NCI-H1092 treated with DMSO at 0.1 percent for 48 hours (cell line): ENCODE measurements at regions not wholly inside any gene's neighbourhood (a gene's known extent, or its start where the extent isn't known, plus 50 kb on each side); places are given as distances from the start of the nearest gene placed in this dataset.

Experiments
- DNase-seq: peaks from one replicate; lab custom pipeline; 2025; lab: John Stamatoyannopoulos, UW

DNA sequence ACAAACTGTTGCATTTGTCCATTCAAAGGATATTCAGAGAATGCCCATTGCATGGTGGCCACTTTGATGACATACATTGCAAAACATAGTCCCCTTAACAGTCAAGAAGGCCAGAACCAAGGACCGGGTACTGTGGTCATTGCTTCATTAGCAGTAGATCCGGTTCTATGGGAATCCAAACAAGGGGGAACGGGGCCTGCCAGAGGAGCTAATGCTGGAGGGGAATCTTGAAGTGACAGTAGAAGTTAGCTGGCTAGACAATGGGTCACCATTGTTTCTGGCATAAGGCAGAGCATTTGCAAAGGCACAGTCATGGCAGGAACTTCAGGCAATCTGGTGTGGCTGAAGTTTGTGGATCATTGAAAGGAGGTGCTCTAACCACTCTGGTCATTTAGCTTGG lies 279.7 kb downstream of the SS18 start:
- no peak for DNase-seq

DNA sequence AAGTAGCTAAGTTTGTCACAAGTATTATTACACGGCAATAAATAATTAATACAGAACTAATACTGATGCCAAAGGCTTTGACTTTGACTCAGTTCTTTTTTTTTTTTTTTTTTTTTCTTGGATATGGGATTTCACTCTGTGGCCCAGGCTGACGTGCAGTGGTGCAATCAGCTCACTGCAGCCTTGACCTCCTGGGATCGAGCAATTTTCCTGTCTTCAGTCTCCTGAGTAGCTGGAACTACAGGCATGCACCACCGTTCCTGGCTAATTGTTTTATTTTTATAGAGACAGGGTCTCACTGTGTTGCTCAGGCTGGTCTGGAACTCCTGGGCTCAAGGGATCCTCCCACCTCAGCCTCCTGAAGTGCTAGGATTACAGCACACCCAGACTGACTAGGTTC lies 284.5 kb downstream of the SS18 start:
- DNase-seq, result no peak

DNA sequence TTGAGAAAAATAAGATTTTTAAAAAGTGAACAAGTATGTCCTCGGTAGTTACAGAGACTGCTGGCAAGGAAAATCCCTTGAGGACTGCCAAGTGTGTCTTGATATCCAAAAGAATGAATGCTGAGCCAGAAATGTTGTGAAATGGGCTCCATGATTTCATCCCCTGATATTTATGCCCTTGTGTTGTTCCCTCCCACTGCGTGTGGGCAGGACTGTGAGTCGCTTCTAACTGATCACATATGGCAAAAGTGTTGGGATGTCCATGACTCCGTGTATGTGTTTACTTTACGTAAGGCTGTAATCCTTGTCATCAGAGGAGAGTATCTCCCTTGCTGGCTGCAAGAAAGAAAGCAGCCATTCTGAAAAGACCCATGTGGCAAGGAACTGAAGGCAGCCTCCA lies 285.1 kb downstream of the SS18 start:
- DNase-seq, result no peak

DNA sequence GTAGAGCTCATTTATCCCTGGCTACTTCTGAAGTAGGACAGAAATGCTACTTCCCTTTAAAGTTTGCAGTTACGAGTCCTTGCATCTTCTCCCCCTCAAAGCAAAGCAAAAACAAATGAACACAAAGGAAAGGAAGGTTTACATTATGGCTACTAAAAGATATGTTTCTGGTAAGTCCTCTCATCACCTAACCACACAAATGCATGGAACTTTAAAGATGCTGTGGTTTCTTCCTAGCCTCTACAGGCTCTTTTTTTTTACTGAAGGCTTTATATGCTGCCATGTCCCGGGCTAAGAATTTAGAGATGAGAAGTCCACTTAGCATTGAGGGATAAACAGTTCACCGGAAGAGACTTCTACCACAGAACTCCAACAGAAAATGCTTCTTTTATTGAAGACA lies 291.2 kb downstream of the SS18 start:
- DNase-seq, result no peak

DNA sequence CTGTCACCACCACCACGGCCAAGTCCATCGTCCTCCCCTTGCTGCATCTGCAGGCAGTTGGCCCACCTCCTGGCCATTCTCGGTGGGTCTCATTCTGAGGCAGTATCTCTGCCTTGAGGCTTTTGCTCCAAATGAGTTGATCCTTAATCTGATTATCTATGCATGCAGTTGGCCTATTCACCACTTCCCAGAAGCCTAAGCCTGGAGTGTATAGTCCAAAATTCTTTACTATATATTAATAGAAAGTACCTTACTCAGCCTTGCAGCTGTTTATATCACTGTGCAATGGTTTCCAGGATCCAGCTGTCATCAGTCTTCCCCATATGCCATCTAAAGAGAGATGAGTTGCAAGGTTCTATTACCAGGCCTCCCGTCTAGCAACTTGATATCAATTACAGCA lies 292.4 kb downstream of the SS18 start:
- no peak for DNase-seq

DNA sequence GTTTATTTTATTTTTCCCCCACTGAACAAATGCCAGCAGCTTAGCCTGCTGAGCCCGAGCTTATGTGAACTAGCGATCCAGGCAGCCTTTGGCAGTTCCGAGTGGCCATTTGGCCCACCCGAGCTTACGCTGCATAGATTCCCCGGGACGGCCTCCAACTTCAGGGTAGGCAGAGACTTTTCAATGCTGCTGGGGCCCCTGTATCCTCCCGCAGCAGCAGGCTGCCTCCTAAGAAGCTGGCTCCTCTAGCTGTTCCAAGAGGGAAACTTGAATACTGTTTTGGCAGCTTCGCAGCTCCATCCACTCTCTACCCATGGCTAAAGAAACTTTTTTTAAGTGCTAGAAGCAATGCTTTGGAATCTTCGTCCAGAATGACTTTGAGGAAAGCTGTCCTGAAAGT lies 295.2 kb downstream of the SS18 start:
- no peak for DNase-seq

DNA sequence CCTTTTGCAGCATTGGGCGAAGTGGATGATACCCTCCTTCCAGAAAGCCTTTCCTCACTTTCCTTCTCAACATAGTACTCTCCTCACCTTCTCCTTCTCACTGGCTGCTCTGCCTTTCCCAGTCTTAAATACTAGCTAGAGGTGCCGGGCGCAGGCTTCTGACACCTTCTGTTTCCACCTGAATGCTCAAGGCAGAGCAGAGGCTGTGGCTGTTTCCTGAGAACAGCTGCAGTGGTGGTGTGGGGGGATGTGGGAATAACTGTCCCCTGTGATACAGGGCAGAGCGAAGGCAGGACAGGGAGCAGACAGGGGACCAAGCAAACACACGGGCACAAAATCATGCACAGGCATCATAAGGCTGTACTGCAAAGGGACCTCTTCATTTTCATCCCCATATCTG lies 303.1 kb downstream of the SS18 start:
- DNase-seq, result no peak

DNA sequence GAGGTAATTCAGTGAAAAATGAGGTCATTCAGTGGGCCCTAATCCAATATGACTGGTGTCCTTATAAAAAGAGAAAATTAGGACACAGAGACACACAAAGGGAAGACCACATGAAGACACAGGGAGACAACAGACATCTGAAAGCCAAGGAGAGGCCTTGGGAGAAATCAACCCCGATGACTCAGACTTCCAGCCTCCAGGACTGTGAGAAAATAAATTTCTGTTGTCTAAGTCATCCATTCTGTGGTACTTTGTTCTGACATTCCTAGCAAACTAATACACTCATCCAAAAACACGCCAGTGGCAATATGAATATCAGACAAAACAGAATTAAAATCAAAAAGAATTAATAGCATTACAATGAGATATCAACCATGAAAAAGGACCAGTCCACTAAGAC lies 303.7 kb downstream of the SS18 start:
- no peak for DNase-seq

DNA sequence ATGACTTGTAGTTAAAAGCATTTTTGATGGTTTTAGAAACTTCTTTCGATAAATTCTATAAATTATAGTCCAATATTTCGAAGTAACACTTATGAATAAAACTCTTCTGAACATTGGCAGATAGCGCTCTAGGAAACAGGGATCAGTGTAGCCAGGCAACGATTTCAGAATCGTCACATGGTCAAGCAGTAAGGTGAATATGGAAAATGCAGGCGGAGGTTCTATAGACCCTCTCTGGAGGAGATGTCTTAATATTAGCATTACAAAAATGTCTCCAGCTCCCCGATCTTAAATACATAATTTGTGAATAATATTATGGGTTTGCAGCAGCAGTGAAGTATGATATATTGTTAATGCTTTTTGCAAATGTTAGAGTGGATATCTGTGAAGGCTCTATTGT lies 310.3 kb downstream of the SS18 start:
- no peak for DNase-seq

DNA sequence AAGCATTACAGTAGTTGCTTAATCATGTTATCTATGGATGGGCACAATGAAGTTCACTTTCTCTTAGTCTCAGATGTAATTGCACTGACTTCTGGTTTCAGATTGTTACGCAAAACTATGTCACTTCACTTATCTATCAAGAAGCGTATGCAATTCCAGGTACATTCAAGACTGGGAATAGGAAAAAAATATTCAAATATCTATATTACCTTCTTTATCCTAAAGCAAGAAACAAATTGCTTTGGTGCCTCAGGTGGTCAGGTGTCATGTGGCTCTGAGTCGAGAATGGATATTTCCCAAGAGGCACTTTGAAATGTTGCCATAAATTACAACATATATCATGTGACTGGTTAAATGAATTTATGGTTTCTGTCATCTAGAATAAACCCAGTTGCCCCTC lies 318.6 kb downstream of the SS18 start:
- no peak for DNase-seq

DNA sequence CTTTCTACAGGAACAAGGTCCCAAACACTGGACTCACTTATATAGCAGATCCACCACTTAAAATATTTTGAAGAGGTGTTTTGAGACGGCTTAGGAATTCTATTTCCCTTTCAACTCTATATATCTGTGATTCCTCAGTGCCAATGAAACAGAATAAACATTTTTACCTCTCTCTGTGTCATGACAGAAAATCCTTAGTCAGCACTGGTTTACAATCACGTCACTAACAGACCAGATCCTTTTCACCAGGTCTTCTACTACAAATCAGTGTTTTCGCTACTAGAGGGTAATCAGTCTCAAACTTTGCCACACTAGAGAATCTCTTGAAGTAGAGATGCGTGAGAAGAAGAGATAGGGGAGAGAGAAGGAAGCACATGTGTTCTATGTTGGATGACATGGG lies 325.6 kb downstream of the SS18 start:
- no peak for DNase-seq

DNA sequence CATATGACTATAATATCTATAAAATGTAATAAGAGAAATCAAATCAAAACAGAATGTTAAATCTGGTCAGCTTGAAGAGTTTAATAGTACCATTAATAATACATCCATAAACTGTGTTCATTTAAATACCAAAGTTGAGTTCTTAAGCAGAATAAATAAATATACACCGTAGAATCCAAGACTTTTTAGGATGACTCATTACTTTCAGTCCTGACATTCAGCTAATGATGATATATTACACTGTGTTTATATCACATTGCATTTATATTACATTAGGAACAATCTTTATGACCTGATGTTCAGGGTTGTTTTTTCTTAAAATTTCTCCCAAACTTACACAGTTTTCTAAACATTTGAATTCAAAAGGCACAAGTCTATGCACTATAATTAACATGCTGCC lies 331.3 kb downstream of the SS18 start:
- DNase-seq, result no peak

DNA sequence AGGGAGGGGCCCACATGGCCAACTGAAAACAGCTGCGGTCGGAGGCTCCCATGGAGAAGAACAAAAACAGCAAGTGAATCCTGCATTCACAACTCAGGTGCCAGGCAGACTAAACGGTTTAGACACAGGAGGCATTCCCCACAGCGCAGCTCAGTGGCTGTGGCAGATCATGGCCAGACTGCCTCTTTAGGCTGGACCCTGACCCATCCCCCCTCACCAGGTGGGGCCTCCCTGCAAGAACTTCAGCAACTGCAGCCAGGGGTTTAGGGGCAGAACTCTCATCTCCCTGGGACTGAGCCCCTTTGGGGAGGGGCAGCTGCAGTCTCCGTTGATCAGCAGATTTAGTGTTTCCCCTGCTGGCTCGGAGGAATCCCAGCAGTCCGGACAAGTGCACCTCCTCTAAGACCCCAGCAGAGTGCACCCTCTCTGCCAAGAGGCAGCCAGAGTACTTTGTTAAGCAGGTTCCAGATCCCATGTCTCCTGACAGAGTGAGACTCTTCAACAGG lies 346.7 kb downstream of the SS18 start:
- no peak for DNase-seq

DNA sequence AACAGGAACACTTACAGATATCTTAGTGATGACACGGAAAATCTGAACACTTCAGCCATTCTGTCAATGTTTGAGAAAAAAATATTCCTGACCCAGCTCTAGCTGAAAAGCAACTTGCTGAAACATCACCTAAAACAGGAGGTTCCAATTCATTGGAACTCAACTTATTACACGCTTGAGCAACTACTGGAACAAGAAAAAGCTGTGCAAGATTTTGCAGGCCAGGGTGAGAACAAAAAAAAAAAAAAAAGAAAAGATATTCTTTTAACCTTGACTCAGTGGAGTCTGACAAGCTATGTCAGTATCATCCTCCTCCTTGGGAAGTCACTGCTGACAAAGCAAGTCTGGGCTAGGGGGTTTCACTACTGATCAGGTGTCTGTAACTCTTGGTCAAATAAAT lies 351.0 kb downstream of the SS18 start:
- no peak for DNase-seq

DNA sequence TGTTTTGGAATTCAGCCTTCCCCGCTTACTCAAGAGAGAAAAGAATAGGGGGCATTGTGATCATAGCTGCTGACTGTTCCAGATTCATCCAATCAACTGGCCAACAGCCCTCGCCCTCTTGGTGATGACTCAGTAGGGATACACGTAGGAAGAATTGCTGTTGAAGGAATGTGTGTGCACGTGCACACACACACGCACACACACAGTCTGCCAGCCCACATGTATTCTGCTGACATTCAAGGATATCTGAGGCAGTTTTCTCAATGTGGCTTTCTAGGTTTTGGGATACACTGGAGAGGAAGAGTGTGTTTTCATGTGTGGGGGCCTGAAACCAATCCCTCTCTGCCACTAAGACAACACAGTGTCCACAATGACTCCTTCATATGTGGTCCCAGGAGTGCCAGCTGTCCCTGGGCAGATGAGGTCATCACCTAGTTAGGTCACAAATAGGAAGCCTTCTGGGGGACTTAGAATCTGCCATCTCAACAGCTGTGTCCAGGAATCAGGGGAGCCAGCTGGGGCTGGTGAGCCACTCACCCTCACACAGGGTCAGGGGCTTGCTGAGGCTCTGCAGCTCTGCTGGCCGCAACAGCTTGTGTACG lies 352.6 kb downstream of the SS18 start:
- DNase-seq, result no peak

DNA sequence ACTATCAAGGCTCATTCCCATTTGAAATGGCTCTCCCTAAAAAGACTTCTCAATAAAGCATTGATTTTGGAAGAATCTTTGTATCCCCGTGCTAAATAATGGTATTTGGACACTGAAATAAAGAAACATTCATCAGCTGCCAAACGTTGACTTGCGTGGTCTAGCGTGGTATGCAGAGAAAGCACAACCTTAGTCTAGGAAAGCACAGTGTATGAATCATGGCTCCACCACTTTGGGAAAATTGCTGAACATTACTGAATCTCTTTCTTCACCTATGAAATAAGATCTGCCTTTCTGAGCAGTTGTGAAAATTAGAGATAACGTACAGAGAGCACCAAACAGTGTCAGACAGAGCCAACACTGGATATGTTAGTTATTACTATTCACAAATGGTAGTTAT lies 353.9 kb downstream of the SS18 start:
- DNase-seq, result no peak

DNA sequence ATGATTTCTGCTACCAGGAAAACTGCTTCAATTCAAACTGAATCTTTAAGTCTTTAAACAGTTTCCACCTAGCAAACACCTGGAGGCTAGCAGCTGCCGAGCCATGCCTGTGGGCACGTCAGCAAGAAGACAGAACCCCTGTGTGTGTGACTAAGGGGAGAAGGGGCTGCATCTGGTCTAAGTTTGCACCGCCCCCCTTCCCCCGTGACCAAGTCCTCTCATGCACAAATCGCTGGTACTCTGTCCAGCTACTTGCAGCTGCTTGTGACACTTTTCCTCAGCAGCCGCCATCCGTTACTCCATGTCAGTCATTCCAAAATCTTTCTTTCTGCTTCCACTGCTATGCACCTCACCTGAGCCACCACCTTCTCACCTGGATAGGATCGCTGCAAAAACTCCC lies 355.0 kb downstream of the SS18 start:
- DNase-seq, result no peak

DNA sequence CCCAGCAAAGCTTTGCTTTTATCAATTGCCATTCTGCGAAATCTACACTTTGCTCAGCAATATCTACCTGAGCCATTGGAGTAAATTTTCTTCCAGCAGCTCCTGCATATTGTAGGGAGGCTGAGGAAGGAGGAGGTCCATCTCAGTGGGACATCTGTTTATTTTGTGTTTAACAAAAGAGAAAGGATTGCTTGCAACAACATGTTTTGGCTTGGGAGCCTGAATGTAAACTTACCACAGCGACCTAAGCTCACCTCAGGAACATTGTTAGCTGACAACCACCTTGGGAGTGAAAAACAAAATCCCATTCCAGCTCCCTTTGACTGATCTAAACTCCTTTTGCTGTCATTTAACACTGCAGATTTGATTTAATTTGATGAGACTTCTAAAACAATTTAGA lies 356.1 kb downstream of the SS18 start:
- no peak for DNase-seq

DNA sequence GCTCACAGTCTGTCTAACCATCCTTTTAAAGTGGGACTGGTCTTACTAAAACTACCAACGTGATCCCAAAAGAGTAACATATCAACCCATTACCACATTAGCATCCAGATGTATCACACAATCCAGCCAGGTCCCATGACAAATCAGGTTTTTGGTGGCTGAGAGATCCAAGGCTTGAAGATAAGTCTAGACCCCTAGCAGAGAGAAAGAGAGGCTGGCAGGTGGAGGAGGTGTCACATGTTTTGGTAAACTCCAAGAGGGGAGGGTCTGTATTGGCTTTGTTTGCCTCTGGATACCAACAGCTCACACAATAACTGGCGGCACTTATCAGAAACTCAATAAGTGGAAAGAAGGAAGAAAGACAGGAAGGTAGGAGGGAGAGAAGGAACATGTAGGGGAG lies 357.6 kb downstream of the SS18 start:
- DNase-seq, result no peak

DNA sequence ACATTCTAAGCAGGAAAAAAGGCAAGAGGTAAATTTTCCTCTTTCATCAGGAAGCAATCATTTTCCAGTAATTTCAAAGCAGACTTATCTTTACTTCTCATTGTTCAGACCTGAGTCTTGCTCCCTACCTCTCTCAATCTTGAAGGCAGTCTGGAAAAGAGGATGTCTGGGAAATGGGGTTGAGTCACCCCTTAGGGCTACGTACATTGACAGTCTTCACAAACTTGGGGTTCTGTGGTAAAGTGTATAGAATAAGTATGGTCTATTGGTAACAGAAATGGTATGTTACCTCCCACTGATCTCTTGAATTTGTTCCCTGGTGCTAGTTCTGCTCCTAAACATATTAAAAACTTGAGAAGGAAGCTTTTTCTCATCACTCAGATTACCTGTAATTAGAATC lies 361.3 kb downstream of the SS18 start:
- no peak for DNase-seq

DNA sequence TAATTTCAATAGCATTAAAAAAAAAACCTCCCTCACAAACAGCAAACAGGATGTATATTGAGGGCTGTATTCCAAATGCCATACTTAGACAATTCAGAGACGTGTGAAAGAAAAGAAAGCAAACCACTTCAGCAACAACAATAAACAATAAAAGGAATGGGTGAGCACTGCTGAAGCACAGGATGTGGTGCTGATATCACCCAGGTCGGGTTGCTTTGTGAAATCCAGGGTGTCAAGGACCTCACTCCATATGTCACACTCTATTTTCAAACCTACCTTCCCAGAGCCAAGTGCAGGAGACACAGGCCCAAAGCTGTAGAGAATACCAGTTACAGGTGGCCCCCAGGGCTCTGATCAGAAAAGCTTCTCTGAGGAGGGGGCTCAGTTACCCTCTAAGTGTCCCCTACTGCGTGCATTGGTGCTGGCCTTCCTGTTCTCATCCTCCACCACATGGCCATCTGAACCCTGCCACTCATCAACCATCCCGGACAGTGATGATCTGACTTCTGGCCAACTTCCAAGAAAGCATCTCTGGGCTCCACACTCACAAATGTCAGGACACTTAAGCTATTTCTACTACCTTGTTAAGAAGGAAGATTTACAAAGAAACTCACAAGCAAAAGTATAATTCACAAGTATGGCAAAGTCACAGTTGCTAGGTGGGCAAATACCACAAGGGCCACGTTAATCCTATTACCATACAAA lies 363.0 kb downstream of the SS18 start:
- no peak for DNase-seq

DNA sequence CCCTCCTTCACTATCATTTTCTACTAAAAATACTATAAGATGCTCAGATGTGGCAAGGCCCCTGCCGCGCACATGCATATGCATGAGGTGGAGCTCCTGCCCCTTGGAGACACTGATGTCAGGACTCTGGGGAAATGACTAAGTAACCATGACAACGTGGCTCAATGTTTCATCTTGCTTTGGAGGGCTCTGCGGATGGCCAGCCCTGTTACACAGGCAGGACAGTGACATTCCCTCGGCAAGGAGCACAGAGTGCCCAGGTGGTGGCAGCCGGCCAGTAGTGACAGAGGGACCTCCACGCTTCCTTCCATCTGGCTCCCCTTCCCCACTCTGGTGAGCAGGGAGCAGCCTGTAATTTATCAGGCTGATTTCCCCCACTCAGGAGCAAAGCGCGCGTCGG lies 364.1 kb downstream of the SS18 start:
- no peak for DNase-seq

DNA sequence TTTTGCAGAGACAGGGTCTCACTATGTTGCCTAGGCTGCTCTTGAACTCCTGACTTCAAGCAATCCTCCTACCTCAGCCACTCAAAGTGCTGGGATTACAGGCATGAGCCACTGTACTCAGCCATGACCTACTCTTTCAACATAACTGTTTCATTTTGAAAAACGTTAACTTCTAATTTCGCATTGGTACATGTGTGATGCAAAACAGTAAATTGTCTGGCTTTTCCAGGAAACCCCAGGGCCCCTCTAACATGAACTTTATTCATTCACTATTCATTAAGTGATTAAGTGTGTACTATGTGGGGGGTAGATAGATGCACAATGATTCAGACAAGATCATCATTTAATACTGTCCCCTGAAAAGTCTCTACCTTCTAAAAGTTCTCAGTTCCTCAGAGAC lies 364.9 kb downstream of the SS18 start:
- DNase-seq, result no peak

DNA sequence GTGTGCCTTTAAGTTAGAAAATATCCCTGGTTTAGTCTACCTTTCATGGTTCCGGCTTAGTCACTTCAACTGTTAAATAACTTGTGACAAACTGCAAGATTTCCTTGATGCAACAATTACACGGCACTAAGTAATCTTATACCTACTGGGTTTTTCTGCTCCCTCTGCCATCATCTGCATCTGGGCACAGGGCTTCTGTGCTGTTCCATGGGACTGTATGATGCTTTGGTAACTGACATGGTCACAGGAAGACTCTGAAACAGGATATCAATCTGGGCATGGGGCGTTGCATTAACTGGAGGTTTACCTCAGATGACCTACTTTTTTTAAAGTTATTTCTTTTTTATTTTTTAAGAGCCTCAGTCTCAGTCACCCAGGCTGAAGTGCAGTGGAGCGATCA lies 365.4 kb downstream of the SS18 start:
- no peak for DNase-seq
